KOPT-K1 (cell line): ENCODE measurements at regions not wholly inside any gene's neighbourhood (a gene's known extent, or its start where the extent isn't known, plus 50 kb on each side); places are given as distances from the start of the nearest gene placed in this dataset.
A peak's percentile ranks its signal among the peaks of the same experiment; 100 is the strongest.

Experiments
- H3K27ac ChIP-seq: fragments of 200-600 bp; sonication (generic); 2 replicates; pipeline ENCODE4 v1.5.1; 2016; ENCODE audit warnings: antibody characterized with exemption, mild to moderate bottlenecking, low read depth, low read length; ENCODE audit not compliant: poor library complexity, severe bottlenecking
- H3K36me3 ChIP-seq: fragments of 200-600 bp; sonication (generic); 2 replicates; pipeline ENCODE4 v1.5.1; 2017; ENCODE audit warnings: antibody characterized with exemption, mild to moderate bottlenecking, low read length, moderate library complexity; ENCODE audit not compliant: insufficient read depth
- H3K9me3 ChIP-seq: fragments of 200-600 bp; sonication (generic); 2 replicates; pipeline ENCODE4 v1.5.1; 2017; ENCODE audit warnings: antibody characterized with exemption, low read length, mild to moderate bottlenecking; ENCODE audit not compliant: insufficient read depth, poor library complexity, severe bottlenecking

GRCh38 chr15:38614621-38615020 is 50.0 kb upstream of the RASGRP1 start:
- H3K9me3 ChIP-seq: no peaks in the 10 kb centered on the region
- no peak overlapping the region for H3K27ac ChIP-seq
- H3K36me3 ChIP-seq: no peaks in the 10 kb centered on the region

DNA sequence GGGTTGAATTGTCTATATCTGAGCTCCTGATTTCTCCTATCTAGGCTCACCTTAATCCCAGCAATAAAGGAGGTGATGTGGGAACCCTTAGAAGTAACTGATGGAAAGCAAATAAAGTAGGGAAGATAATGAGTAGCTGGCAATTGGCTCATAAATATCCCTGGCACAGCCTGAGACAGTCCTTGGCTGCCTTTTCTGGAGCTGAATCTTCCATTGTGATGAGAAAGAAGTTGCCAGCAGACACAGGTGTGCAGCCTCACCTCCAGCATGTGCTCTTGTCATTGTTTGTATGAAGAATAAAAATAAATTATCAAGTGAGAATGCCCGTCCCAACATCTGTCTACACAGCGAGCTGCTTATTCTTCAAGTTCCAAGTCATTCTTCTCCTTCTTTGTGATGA is 53.2 kb upstream of the RASGRP1 start:
- H3K36me3 ChIP-seq: no peaks in the 10 kb centered on the region
- no peak overlapping the region for H3K27ac ChIP-seq
- H3K9me3 ChIP-seq: no peaks in the 10 kb centered on the region

- Histone ChIP-seq H3K36me3 (no peaks in the 10 kb centered on the region), H3K9me3 (no peaks in the 10 kb centered on the region), H3K27ac (no peak overlapping the region)
Measured at GRCh38 chr15:38618242-38618955, 53.8 kb upstream of the RASGRP1 start.

DNA sequence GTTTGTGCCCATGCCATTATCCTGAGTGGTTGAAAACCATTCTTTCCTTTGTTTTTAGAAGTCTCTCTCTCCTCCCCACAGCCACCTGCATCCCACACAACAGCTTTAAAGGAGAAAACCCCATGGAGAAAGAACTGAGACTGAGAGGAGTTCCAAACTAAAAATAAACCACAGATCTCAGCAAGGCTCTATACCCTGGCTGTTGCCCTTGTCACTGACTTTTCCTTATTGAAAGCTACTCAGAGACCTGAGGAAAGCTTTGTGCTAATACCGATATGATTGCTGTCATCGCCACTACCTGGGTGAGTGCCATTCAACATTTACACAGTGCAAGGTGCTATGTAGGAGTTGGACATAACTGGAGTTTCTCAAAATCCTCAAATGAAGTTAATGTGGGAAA is 55.5 kb upstream of the RASGRP1 start:
- H3K36me3 ChIP-seq: no peaks in the 10 kb centered on the region
- peak overlapping the region; percentile 34 for H3K27ac ChIP-seq
- no peaks in the 10 kb centered on the region for H3K9me3 ChIP-seq

DNA sequence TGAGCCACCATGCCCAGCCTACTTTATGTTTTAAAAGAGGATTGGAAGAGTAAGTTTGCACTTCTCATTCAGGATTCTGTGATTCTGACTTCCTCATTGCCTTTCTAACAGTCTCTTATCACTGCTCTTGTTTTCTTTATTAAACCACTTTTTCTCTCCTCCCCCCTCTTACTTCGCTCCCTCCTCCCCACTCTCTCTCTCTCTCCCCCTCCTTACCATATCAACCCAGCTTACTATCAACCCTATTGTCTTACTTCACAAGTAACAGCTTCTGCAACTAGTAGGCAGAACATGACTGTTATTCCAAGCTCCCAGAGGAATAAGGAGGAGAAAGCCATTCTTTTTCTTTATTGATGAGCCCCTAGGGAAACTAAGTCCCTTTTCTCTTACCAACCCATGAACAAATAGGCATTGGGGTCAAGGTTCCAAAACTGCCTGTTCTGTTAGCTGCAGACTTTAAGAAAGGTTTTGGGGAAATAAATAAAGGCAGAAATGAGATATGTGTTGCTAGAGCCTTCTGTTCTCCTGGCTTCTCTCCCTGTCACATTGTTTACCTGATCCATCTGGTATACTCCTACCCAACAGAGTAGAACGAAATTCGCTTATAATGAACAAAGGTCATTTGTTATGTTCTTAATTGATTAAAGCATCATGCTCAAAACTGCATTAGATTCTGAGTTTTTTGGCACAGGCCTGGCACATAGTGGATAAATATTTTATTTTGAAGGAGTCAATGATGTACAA is 56.4 kb upstream of the RASGRP1 start:
- H3K36me3 ChIP-seq: no peaks in the 10 kb centered on the region
- no peaks in the 10 kb centered on the region for H3K9me3 ChIP-seq
- peak overlapping the region; percentile 34 for H3K27ac ChIP-seq

- Histone ChIP-seq H3K27ac (no peak overlapping the region), H3K36me3 (no peaks in the 10 kb centered on the region), H3K9me3 (no peaks in the 10 kb centered on the region)
Measured at GRCh38 chr15:38622304-38622703, 57.7 kb upstream of the RASGRP1 start.

- H3K36me3 ChIP-seq: no peaks in the 10 kb centered on the region
- no peaks in the 10 kb centered on the region for H3K9me3 ChIP-seq
- no peak overlapping the region for H3K27ac ChIP-seq
Measured at GRCh38 chr15:38622908-38623307, 58.3 kb upstream of the RASGRP1 start.

GRCh38 chr15:38623744-38624143 is 59.1 kb upstream of the RASGRP1 start:
- H3K27ac ChIP-seq: no peak overlapping the region
- no peaks in the 10 kb centered on the region for H3K9me3 ChIP-seq
- no peaks in the 10 kb centered on the region for H3K36me3 ChIP-seq

DNA sequence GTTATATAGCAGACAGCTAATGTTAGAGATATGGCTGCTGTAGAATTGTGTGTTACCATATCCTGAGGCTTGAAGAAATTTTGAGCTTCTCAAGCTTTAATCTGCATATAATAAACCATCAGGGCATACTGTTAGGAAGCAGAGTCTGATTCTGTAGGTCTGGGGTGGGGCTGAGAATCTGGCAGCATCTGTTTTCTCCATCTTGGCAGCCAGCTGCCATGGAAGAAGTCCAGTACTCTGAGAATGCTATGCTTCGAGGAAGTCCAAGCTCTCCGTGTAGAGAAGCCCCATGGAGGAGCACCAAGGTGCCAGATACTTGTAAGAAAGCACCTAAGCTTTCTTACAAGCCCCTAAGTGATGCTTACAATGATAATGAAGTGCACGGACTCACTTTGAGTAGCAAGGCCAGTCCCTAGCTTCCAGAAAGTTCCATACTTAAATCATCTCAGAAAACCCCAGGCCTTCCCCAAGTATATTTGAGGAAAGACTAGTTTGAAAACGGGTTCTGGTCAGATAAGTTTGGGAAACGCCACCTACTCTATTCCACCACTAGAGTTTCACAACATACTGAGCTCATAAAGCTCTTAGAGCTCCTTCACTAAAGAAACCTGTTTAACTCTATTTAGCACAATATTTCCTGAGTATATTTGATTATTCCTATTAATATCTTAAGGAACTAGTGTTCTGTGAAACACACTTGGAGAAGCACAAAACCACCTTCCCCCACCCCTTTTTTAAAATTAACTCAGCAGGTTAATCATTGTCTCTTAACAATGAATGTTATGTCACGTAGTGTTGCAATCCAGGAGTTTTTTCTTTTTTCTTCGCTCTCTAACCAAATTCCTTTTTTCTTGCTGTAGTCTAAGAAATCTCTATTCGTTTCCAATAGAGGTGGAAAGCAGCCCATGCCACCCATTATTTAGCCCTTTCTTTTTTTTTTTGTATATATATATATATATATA is 59.9 kb upstream of the RASGRP1 start:
- Histone ChIP-seq H3K9me3 (no peaks in the 10 kb centered on the region), H3K27ac (no peak overlapping the region), H3K36me3 (no peaks in the 10 kb centered on the region)

DNA sequence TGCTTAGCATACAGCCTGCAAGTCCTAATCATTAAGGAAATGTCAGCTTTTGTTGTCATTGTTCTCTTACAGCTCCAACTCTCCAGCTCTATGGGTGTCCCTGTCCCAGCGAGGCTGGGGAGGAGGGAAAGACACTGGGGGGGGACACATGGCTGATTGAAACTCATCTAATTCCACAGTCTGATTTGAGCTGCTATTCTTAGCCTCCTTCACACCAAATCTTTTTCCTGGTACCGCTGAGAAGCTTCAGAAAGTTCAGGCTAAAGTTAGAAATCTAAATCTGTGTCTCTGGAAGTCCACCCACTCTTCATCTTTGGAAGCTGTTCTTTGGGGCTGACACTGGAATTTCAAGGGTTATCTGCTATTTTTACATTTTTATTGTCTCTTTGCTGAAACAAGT is 61.3 kb upstream of the RASGRP1 start:
- Histone ChIP-seq H3K27ac (peak overlapping the region; percentile 56), H3K36me3 (no peaks in the 10 kb centered on the region), H3K9me3 (no peaks in the 10 kb centered on the region)

DNA sequence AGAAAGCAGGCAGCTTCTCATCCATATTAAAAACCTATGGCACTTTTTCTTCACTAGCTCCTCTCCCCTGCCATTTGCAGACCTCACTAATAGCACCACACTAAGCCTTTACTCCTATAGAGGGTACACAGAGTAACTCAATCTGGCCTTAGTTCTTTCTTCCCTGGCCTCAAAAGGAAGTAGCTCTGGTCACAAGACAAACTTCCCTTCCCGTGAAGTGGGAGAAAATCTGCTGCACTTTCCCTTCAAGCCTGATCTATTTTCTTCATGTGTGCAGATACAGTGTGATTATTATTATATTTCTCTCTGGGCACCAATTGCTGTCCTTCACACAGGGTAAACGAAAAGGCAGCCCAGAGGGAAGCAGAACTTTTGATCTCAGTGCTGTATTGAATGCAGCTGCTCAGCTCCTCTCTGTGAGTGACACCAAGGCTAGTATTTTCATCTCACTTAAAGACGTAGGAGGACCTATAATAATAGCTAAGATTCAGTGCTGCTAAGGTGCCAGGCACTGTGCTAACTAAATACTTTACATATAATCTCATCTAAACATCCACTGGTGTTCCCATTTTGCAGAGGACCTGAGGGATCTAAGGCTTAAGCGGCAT is 61.9 kb upstream of the RASGRP1 start:
- Histone ChIP-seq H3K36me3 (no peaks in the 10 kb centered on the region), H3K9me3 (no peaks in the 10 kb centered on the region), H3K27ac (peak overlapping the region; percentile 56)

DNA sequence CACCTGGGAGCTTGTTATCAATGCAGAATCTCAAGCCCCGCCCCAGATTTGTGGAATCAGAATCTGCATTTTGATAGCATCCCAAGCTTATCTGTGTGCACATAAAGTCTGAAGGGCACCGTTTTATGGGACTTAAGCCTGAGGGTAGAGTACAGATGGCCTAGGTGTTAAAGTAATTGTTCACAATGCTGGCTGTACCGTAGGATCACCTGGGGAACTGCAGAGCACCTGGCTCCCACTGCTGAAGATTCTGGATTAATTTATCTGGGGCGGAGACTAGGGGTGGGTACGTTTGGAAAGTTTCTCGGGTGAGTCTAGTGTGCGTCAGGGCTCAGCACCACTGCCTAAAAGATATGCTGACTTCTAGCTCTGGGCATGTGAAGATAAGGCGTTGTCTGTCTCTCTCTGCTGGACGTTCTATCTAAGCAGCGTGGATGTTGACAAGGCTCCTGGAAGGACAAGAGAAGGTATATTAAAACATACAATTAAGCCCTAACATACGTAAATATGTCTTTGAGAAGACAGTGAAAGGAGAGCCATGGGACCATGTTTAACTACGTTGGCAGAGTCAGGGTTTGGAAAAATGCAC is 63.2 kb upstream of the RASGRP1 start:
- Histone ChIP-seq H3K36me3 (no peaks in the 10 kb centered on the region), H3K9me3 (no peaks in the 10 kb centered on the region), H3K27ac (no peak overlapping the region)

GRCh38 chr15:38631119-38632075 is 66.8 kb upstream of the RASGRP1 start:
- no peaks in the 10 kb centered on the region for H3K9me3 ChIP-seq
- peak overlapping the region; percentile 54 for H3K27ac ChIP-seq
- no peaks in the 10 kb centered on the region for H3K36me3 ChIP-seq

- H3K36me3 ChIP-seq: no peaks in the 10 kb centered on the region
- peak overlapping the region; percentile 98 for H3K27ac ChIP-seq
- no peaks in the 10 kb centered on the region for H3K9me3 ChIP-seq
Measured at GRCh38 chr15:38635170-38635569, 70.6 kb upstream of the RASGRP1 start.
